ENCODE measurements at regions not wholly inside any gene's neighbourhood (a gene's known extent, or its start where the extent isn't known, plus 50 kb on each side); places are given as distances from the start of the nearest gene placed in this dataset.

GRCh38 chr1:229203991-229204632, 66.8 kb upstream of the RAB4A start:
- H3K27ac Mint-ChIP-seq = no peak overlapping the region
- DNase-seq = no peak
- H3K4me1 Mint-ChIP-seq = peaks cover 20% of the 10 kb centered on the region
- H3K9me3 Mint-ChIP-seq = no peaks in the 10 kb centered on the region
- peaks cover 13% of the 10 kb centered on the region for H3K27me3 Mint-ChIP-seq
- intact Hi-C loops (cut with micrococcal nuclease) = no loop called here
- no peak overlapping the region for H3K4me3 Mint-ChIP-seq
- H3K36me3 Mint-ChIP-seq (ENCODE audit: low read depth) = no peaks in the 10 kb centered on the region

DNA sequence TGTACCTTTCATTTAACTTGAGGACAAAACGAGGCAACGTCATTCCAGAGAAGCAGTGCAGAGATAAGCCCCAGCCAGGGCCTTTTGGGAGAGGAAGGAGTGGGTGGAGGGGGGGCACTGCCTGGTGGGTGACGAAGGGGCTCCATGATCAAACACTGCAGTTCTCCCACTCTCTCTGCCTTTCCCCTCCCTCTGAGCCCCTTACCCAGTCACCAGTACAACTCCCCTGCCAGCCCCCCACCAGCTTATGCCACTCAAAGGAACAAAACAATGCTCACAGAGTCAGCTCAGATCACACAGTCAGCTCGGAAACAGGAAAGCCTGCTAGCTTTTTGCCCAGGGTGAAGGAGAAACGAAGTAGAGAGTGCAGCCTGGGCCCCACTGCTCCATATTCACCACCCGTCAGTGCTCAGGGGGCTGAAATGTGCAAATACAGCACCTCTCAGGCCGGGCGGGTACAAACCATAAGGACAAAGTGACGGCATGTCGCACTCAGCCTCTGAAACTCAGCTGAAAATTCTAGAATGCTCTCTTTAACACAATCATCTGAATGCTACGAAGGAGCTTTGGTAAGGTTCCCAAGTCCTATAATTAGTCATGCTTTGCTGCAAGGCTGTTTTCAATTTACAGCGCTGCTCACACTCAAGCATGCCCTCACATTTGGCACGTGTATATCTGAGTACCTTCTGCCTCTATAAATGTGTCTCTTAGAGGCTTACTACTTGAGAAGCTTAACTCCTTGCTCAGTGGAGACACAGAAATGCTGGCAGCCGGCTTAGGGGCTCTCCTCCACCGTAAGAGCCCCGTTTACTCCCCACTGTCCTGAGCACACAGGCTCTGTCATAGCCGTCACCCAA, 65.8 kb upstream of the RAB4A start:
- Mint-ChIP-seq H3K4me3 (no peak overlapping the region), H3K36me3 (ENCODE audit: low read depth) (no peaks in the 10 kb centered on the region), H3K4me1 (peaks cover 16% of the 10 kb centered on the region), H3K9me3 (no peaks in the 10 kb centered on the region), H3K27ac (no peak overlapping the region), H3K27me3 (peaks cover 13% of the 10 kb centered on the region)
- intact Hi-C loops (cut with micrococcal nuclease) = no loop called here
- no peak for DNase-seq

- no peak overlapping the region for H3K27ac Mint-ChIP-seq
- no peaks in the 10 kb centered on the region for H3K9me3 Mint-ChIP-seq
- peaks cover 11% of the 10 kb centered on the region for H3K4me1 Mint-ChIP-seq
- peaks cover 11% of the 10 kb centered on the region for H3K27me3 Mint-ChIP-seq
- H3K36me3 Mint-ChIP-seq (ENCODE audit: low read depth) = no peaks in the 10 kb centered on the region
- no peak overlapping the region for H3K4me3 Mint-ChIP-seq
- no peak for DNase-seq
- intact Hi-C loops (cut with micrococcal nuclease) = no loop called here
These were observed 65.1 kb upstream of the RAB4A start for GRCh38 chr1:229205854-229206253.

GRCh38 chr1:229207916-229208315, 63.0 kb upstream of the RAB4A start:
- Mint-ChIP-seq H3K4me3 (no peak overlapping the region), H3K27ac (no peak overlapping the region), H3K27me3 (peaks cover 10% of the 10 kb centered on the region), H3K4me1 (peaks cover 10% of the 10 kb centered on the region), H3K36me3 (ENCODE audit: low read depth) (no peaks in the 10 kb centered on the region), H3K9me3 (no peaks in the 10 kb centered on the region)
- intact Hi-C loops (cut with micrococcal nuclease) = no loop called here
- no peak for DNase-seq

DNA sequence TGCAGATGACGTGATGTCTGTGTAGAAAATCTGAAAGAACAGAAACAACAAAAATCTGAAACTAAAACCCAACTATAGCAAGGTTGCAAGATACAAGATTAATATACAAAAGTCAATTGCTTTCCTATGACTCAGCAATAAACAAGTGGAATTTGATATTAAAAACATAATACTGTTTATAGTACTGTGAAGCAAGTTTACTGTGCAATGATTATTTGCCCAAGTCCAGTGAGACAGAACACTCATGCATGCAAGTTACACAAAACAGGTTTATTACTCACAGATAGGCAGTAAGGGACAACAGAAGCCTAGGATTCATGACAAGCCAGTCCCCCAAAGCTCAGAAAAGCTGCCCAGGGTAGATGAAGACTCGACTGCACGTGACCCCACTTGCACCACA, 62.4 kb upstream of the RAB4A start:
- H3K36me3 Mint-ChIP-seq (ENCODE audit: low read depth) = no peaks in the 10 kb centered on the region
- H3K27ac Mint-ChIP-seq = no peak overlapping the region
- intact Hi-C loops (cut with micrococcal nuclease) = no loop called here
- no peaks in the 10 kb centered on the region for H3K9me3 Mint-ChIP-seq
- peaks cover 10% of the 10 kb centered on the region for H3K27me3 Mint-ChIP-seq
- peaks cover 10% of the 10 kb centered on the region for H3K4me1 Mint-ChIP-seq
- H3K4me3 Mint-ChIP-seq = no peak overlapping the region
- no peak for DNase-seq

DNA sequence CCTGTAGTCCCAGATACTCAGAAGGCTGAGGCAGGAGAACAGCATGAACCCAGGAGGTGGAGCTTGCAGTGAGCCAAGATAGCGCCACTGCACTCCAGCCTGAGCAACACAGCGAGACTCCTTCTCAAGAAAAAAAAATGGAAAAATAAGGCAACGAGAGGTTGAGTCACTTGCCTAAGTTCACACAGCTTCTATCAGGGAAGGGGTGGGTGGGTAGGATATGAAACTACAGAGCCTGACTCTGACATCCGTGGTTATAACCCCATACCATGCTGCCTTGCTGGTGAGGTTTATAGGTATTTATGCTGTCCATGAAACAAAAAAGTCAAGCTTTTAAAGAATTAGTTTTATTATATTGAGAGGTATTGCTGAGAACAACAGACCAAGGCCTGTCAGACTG, 61.5 kb upstream of the RAB4A start:
- Mint-ChIP-seq H3K27me3 (peaks cover 10% of the 10 kb centered on the region), H3K36me3 (ENCODE audit: low read depth) (no peaks in the 10 kb centered on the region), H3K9me3 (no peaks in the 10 kb centered on the region), H3K4me3 (no peak overlapping the region), H3K27ac (no peak overlapping the region), H3K4me1 (peaks cover 10% of the 10 kb centered on the region)
- intact Hi-C loops (cut with micrococcal nuclease) = no loop called here
- DNase-seq = no peak

DNA sequence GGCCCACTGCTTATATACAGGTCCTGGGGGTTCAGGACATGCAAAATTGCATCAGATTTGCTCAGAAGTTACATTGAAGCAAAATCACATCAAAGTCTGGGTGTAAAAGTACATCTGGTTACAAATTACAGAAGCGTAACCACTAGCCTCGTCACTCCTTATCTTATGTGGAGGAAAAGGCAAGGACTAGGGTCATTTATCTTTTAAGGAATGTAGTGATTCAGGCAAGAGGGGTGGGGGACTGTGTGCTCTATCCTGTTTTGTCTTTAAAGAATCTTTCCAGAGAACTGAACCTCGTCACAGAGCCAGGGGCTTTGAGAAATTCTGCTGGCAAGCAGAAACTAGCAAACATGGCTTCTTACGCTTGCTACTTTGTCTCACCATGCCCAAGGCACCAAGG, 61.1 kb upstream of the RAB4A start:
- intact Hi-C loops (cut with micrococcal nuclease) = no loop called here
- no peaks in the 10 kb centered on the region for H3K36me3 Mint-ChIP-seq (ENCODE audit: low read depth)
- DNase-seq = no peak
- no peak overlapping the region for H3K27ac Mint-ChIP-seq
- peaks cover 10% of the 10 kb centered on the region for H3K27me3 Mint-ChIP-seq
- peaks cover 10% of the 10 kb centered on the region for H3K4me1 Mint-ChIP-seq
- H3K4me3 Mint-ChIP-seq = no peak overlapping the region
- no peaks in the 10 kb centered on the region for H3K9me3 Mint-ChIP-seq

- no peak overlapping the region for H3K4me3 Mint-ChIP-seq
- no peak for DNase-seq
- no peaks in the 10 kb centered on the region for H3K36me3 Mint-ChIP-seq (ENCODE audit: low read depth)
- H3K9me3 Mint-ChIP-seq = no peaks in the 10 kb centered on the region
- H3K27ac Mint-ChIP-seq = no peak overlapping the region
- H3K27me3 Mint-ChIP-seq = peaks cover 10% of the 10 kb centered on the region
- peaks cover 8% of the 10 kb centered on the region for H3K4me1 Mint-ChIP-seq
- intact Hi-C loops (cut with micrococcal nuclease) = no loop called here
These were observed 60.1 kb upstream of the RAB4A start for GRCh38 chr1:229210844-229211243.

GRCh38 chr1:229213797-229214196, 57.1 kb upstream of the RAB4A start:
- Mint-ChIP-seq H3K4me1 (peaks cover 8% of the 10 kb centered on the region), H3K4me3 (no peak overlapping the region), H3K9me3 (no peaks in the 10 kb centered on the region), H3K27me3 (peaks cover 9% of the 10 kb centered on the region), H3K27ac (no peak overlapping the region), H3K36me3 (ENCODE audit: low read depth) (no peaks in the 10 kb centered on the region)
- DNase-seq = no peak
- intact Hi-C loops (cut with micrococcal nuclease) = no loop called here

GRCh38 chr1:229217716-229218115, 53.2 kb upstream of the RAB4A start:
- intact Hi-C loops (cut with micrococcal nuclease) = no loop called here
- Mint-ChIP-seq H3K27ac (no peak overlapping the region), H3K4me1 (no peaks in the 10 kb centered on the region), H3K4me3 (no peak overlapping the region), H3K27me3 (peaks cover 9% of the 10 kb centered on the region), H3K36me3 (ENCODE audit: low read depth) (no peaks in the 10 kb centered on the region), H3K9me3 (no peaks in the 10 kb centered on the region)
- DNase-seq = no peak

DNA sequence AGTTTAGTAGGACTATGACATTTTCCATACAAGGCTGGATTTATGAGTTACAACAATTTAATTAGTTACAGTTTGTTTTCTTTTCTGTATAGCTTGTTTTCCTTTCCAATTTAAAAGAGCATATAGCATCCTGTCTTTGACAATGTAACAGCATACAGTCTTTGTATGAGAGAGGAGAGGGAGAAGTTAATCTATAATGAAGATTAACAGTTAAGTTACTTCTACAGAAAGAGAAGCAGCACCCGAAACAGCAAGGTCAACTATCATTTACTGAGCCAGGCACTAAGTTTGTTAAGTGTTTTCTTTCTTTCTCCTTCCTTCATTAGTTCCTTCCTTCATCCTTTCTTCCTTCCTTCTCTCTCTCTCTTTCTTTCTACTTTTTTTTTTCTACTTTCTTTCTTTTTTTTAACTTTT, 52.3 kb upstream of the RAB4A start:
- intact Hi-C loops (cut with micrococcal nuclease) = no loop called here
- Mint-ChIP-seq H3K27ac (no peak overlapping the region), H3K9me3 (no peaks in the 10 kb centered on the region), H3K27me3 (peaks cover 9% of the 10 kb centered on the region), H3K36me3 (ENCODE audit: low read depth) (no peaks in the 10 kb centered on the region), H3K4me3 (no peak overlapping the region), H3K4me1 (no peaks in the 10 kb centered on the region)
- DNase-seq = no peak

DNA sequence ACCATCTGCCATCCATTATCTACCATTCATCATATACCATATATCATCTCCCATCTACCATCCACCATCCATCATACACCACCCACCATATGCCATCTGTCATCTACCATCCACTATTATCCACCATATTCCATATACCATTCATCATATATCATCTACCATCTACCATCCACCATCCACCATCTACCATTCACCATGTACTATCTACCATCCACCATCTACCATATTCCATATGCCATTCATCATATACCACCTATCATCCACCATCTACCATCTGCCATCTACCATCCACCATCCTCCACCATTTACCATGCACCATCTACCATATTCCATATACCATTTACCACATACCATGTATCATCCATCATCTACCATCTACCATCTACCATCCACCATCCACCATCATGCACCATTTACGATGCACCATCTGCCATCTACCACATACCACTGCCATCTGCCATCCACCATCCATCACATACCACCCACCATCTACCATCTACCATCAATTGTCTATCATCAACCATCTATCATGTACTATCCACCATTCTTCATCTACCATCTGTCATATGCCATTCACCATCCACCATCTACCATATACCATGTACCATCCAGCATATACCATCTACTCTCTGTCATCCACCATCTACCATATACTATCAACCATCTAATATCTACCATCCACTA, 50.6 kb upstream of the RAB4A start:
- H3K4me3 Mint-ChIP-seq = no peak overlapping the region
- H3K27ac Mint-ChIP-seq = no peak overlapping the region
- H3K9me3 Mint-ChIP-seq = no peaks in the 10 kb centered on the region
- H3K4me1 Mint-ChIP-seq = no peaks in the 10 kb centered on the region
- peaks cover 7% of the 10 kb centered on the region for H3K27me3 Mint-ChIP-seq
- intact Hi-C loops (cut with micrococcal nuclease) = no loop called here
- no peak for DNase-seq
- H3K36me3 Mint-ChIP-seq (ENCODE audit: low read depth) = no peaks in the 10 kb centered on the region

DNA sequence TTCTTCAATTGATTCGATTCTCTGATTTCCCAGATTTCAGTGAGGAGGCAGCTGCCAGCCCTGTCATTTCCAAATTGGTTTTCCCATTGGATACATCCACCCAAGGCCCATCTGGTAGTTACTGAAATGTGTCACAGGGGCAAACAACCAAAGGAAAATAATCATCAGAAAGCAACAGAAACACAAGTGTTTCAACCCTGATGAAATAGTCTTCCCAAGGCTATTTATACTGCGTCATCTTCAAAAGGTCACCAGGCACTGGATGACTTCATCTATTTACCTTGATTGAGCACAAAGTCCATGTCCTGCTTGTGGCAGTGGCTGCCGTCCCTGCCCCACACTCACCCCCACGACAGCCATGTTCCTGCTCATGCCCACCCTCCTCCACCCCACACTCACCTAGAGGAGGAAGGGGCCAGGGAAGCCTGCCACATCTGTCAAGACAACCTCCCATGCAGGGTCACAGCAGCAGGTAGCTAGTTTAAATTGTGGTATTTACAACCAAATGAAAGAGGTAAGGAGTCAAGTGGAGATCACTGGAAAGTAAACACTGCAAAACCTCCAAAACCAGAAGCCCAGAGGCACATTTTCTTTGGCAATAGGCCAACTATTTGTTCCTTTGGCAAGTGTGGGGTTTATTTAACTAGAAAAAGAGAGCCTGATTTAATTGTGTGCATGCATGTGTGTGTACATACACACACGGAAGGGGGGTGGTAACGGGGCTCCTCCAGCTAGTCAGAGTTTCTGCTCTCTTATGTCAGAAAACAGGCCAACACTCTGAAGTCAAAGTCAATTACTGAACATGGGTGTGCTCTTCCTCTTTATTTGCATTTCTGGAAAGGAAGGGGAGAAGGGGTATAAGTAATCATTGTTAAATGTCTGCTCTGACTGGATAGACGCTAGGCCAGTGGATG, 49.5 kb upstream of the RAB4A start:
- no peak for DNase-seq
- Mint-ChIP-seq H3K9me3 (no peaks in the 10 kb centered on the region), H3K4me3 (no peak overlapping the region), H3K4me1 (no peaks in the 10 kb centered on the region), H3K27me3 (peaks cover 9% of the 10 kb centered on the region), H3K27ac (no peak overlapping the region), H3K36me3 (ENCODE audit: low read depth) (no peaks in the 10 kb centered on the region)
- intact Hi-C loops (cut with micrococcal nuclease) = no loop called here

Data from activated CD4-positive, alpha-beta T cell treated with anti-CD3 and anti-CD28 coated beads, Interleukin-2, amount 10 ng/mL, durations not matched to agents 24 days and 14 days (primary cell).